ENCODE measurements at regions not wholly inside any gene's neighbourhood (a gene's known extent, or its start where the extent isn't known, plus 50 kb on each side); places are given as distances from the start of the nearest gene placed in this dataset.

- TF ChIP-seq CTCF (IDR thresholded peaks at IDR 0.05; ENCODE audit: low read depth, low read length, missing input control) (no peak), REST (IDR thresholded peaks at IDR 0.05) (no peak), ATF3 (IDR thresholded peaks at IDR 0.05) (no peak)
Observed at GRCh38 chr21:38171723-38172344, 85.0 kb upstream of the KCNJ15 start.
